B cell (primary cell): ENCODE measurements at regions not wholly inside any gene's neighbourhood (a gene's known extent, or its start where the extent isn't known, plus 50 kb on each side); places are given as distances from the start of the nearest gene placed in this dataset.

Source experiments
- ATAC-seq: fragments of 200-7000 bp; cut with Tn5 transposase; one replicate; pipeline ENCODE4 v1.10.0; 2021; ENCODE audit warnings: low read depth, mild to moderate bottlenecking, moderate number of reproducible peaks, moderate library complexity
- CTCF ChIA-PET: fragments of 350-600 bp; sonication (Branson Sonifier 250); formaldehyde crosslinking; loops from one replicate; lab custom pipeline; 2021; ENCODE audit warnings: antibody characterized with exemption, inconsistent platforms; lab: Charles Lee
- POLR2A ChIA-PET: fragments of 350-600 bp; sonication (Branson Sonifier 250); formaldehyde crosslinking; loops from one replicate; lab custom pipeline; 2021; ENCODE audit warnings: antibody characterized with exemption; lab: Charles Lee
- DNase-seq: peaks from one replicate; pipeline ENCODE4 v3.0.0; 2013
- H2AFZ ChIP-seq: 2 replicates; pipeline ENCODE4 v1.6.1; 2012; ENCODE audit warnings: mild to moderate bottlenecking, low read depth, low read length; ENCODE audit not compliant: insufficient read depth, poor library complexity, severe bottlenecking
- H3K27ac ChIP-seq, 2 donors: 1 replicate in 1 of 2; 2 replicates in 1 of 2; pipeline ENCODE4 v1.5.1; 2012 to 2013; ENCODE audit warnings: low read length in 2 of 2, mild to moderate bottlenecking in 2 of 2, moderate library complexity in 1 of 2
- H3K27me3 ChIP-seq, 4 experiments: fragments of 200-600 bp in 1 of 4; sonication (generic) in 1 of 4; replicated peaks in 1 of 4; 1 replicate in 2 of 4; 2 replicates in 2 of 4; pipeline versions ENCODE4 v1.6.1 to v1.7.0; 2013 to 2016; ENCODE audit warnings: low read length in 3 of 4, mild to moderate bottlenecking in 2 of 4, mixed read lengths in 1 of 4, moderate library complexity in 1 of 4; ENCODE audit not compliant: insufficient read depth in 4 of 4, control insufficient read depth in 3 of 4; ENCODE audit errors: control extremely low read depth in 1 of 4
- H3K36me3 ChIP-seq, 2 experiments: replicated peaks in 1 of 2; 1 replicate in 1 of 2; 2 replicates in 1 of 2; pipeline versions ENCODE4 v1.6.1 to v1.7.1; 2013; ENCODE audit warnings: low read length in 1 of 2; ENCODE audit not compliant: insufficient read depth in 2 of 2, control insufficient read depth in 1 of 2; ENCODE audit errors: control extremely low read depth in 1 of 2, extremely low read depth in 1 of 2
- H3K4me1 ChIP-seq, 2 donors: fragments of 200-600 bp in 1 of 2; sonication (generic) in 1 of 2; 1 replicate in 1 of 2; 2 replicates in 1 of 2; pipeline versions ENCODE4 v1.5.1 to v1.6.1; 2013 to 2017; ENCODE audit warnings: low read length in 2 of 2; ENCODE audit not compliant: control insufficient read depth in 2 of 2, insufficient read depth in 2 of 2
- H3K4me2 ChIP-seq: replicated peaks from 2 replicates; pipeline ENCODE3; 2012; ENCODE audit warnings: mild to moderate bottlenecking, low read depth, low read length; ENCODE audit not compliant: poor library complexity, severe bottlenecking
- H3K4me3 ChIP-seq, 5 experiments: fragments of 200-600 bp in 1 of 5; sonication (generic) in 1 of 5; 1 replicate in 3 of 5; 2 replicates in 2 of 5; pipeline versions ENCODE4 v1.5.1 to v1.7.0; 2011 to 2016; ENCODE audit warnings: low read length in 4 of 5, mild to moderate bottlenecking in 4 of 5, low read depth in 2 of 5, control low read depth in 1 of 5, moderate library complexity in 1 of 5; ENCODE audit not compliant: insufficient read depth in 1 of 5; ENCODE audit errors: control extremely low read depth in 1 of 5, extremely low read depth in 1 of 5
- H3K79me2 ChIP-seq: fragments of 200-600 bp; sonication (generic); one replicate; pipeline ENCODE4 v1.6.0; 2016; ENCODE audit warnings: low read length; ENCODE audit not compliant: control insufficient read depth, insufficient read depth
- H3K9ac ChIP-seq: fragments of 200-600 bp; sonication (generic); 2 replicates; pipeline ENCODE4 v1.6.1; 2017; ENCODE audit warnings: mild to moderate bottlenecking, low read length, moderate library complexity
- H3K9me3 ChIP-seq, 3 donors: one replicate each; pipeline versions ENCODE4 v1.6.1 to v1.7.1; 2013; ENCODE audit warnings: low read length in 2 of 3; ENCODE audit not compliant: control insufficient read depth in 2 of 3, insufficient read depth in 1 of 3; ENCODE audit errors: control extremely low read depth in 1 of 3
- H4K20me1 ChIP-seq: 2 replicates; pipeline ENCODE4 v1.6.0; 2012; ENCODE audit warnings: mild to moderate bottlenecking, low read length; ENCODE audit not compliant: insufficient read depth, control insufficient read depth, poor library complexity, severe bottlenecking
- H3K27ac Mint-ChIP-seq: one replicate; pipeline ENCODE4 v1.8.0; 2021; ENCODE audit warnings: mixed read lengths
- H3K27me3 Mint-ChIP-seq: one replicate; pipeline ENCODE4 v1.8.0; 2021; ENCODE audit warnings: mixed read lengths
- H3K4me1 Mint-ChIP-seq: one replicate; pipeline ENCODE4 v1.8.0; 2021; ENCODE audit warnings: mixed read lengths
- H3K4me3 Mint-ChIP-seq: one replicate; pipeline ENCODE4 v1.8.0; 2021; ENCODE audit warnings: mixed read lengths
- H3K9me3 Mint-ChIP-seq: one replicate; pipeline ENCODE4 v1.8.0; 2022; ENCODE audit warnings: mixed read lengths; ENCODE audit not compliant: insufficient read depth
- EZH2 ChIP-seq: IDR thresholded peaks from 2 replicates; pipeline ENCODE4 v1.6.1; 2012; ENCODE audit warnings: borderline replicate concordance, low read depth, mild to moderate bottlenecking, moderate library complexity, low read length; ENCODE audit not compliant: insufficient read depth, poor library complexity, severe bottlenecking
- WGBS: methylation state at CpG from one replicate; pipeline ENCODE4 v1.1.5; 2013; ENCODE audit warnings: missing lambda C conversion rate; ENCODE audit not compliant: insufficient coverage; 5-methylcytosine and 5-hydroxymethylcytosine counted together
- intact Hi-C: fragments of 100-400 bp; cut with micrococcal nuclease; formaldehyde crosslinking; loops from one replicate; pipeline ENCODE4 v1.10.0; 2022
- TF ChIP-seq, protein P1 (sequence below): fragments of 200-600 bp; IDR thresholded peaks from one replicate; pipeline ENCODE4 v1.8.0; 2022; ENCODE audit warnings: antibody characterized with exemption, mild to moderate bottlenecking

DNA sequence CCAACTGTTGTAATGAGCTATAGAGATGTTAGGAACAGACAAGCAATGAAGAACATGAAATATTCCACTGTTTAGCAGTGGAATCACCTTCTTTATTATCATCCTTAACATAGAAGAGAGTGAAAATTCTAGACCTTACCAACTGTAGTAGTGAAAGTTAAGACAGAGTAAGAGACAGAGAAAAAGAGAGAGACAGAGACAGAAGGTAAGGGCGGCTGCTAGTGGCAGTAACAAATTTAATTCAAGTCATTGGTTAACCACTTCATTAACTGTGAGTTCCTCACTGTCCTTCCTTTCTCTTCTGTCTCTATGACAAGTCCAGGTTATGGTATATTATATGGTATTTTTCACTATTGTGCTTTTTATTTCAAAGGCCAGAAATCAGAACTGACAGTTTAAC is 355.7 kb upstream of the ESRRG start:
- H3K9me3 Mint-ChIP-seq: no peaks in the 10 kb centered on the region

DNA sequence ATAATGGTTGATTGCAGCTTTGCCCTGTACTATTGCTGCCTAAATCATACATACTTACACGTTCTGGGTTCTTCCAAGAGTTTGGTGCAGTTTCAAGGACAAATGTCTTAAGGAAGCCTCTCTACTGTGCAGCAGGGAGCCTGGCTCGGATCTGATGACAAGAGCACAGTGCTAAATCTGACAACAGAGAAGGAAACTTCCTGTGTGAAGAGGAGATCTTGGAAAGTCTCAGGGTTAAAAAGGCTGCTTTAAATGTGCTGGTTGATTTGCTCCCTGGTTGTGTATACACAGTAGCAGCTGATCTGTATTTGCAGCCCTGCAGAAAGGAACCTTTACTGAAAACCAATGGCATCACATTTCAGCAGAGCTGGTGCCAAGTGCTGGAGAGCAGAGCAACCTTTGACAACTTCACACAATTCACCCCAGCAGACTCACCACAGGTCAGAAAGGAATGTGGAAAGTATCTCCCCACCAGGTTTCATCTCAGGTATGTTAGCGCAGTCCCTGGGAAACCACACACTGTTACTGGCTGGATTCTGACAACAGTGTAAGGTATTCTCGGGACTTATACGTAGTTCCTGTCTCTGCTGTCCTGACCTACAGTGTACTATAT is 355.0 kb upstream of the ESRRG start:
- H3K9ac ChIP-seq: no peak overlapping the region
- H3K27ac ChIP-seq: no peak overlapping the region
- ChIA-PET CTCF (no interaction called here), POLR2A (no interaction called here)
- H3K27ac Mint-ChIP-seq: no peak overlapping the region
- H3K27me3 Mint-ChIP-seq: no peaks in the 10 kb centered on the region
- intact Hi-C loops: no loop called here
- H4K20me1 ChIP-seq: no peaks in the 10 kb centered on the region
- no peaks in the 10 kb centered on the region for H3K9me3 Mint-ChIP-seq
- H3K9me3 ChIP-seq: no peaks in the 10 kb centered on the region
- no peaks in the 10 kb centered on the region for H3K4me1 ChIP-seq
- no peak for TF ChIP-seq EZH2
- TF ChIP-seq, protein P1, sequence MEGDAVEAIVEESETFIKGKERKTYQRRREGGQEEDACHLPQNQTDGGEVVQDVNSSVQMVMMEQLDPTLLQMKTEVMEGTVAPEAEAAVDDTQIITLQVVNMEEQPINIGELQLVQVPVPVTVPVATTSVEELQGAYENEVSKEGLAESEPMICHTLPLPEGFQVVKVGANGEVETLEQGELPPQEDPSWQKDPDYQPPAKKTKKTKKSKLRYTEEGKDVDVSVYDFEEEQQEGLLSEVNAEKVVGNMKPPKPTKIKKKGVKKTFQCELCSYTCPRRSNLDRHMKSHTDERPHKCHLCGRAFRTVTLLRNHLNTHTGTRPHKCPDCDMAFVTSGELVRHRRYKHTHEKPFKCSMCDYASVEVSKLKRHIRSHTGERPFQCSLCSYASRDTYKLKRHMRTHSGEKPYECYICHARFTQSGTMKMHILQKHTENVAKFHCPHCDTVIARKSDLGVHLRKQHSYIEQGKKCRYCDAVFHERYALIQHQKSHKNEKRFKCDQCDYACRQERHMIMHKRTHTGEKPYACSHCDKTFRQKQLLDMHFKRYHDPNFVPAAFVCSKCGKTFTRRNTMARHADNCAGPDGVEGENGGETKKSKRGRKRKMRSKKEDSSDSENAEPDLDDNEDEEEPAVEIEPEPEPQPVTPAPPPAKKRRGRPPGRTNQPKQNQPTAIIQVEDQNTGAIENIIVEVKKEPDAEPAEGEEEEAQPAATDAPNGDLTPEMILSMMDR: no peak
- no peaks in the 10 kb centered on the region for H3K36me3 ChIP-seq
- DNase-seq: no peak
- ATAC-seq: no peak
- no peak overlapping the region for H2AFZ ChIP-seq
- no peaks in the 10 kb centered on the region for H3K27me3 ChIP-seq
- H3K4me2 ChIP-seq: no peak overlapping the region
- no peaks in the 10 kb centered on the region for H3K79me2 ChIP-seq
- H3K4me1 Mint-ChIP-seq: no peaks in the 10 kb centered on the region
- WGBS: 44% methylated on average over 1 of the region's 5 CpGs
- no peak overlapping the region for H3K4me3 Mint-ChIP-seq
- no peak overlapping the region for H3K4me3 ChIP-seq

More for the DNA sequence above, 355.7 kb upstream of the ESRRG start:
- Histone ChIP-seq H3K9ac (no peak overlapping the region), H3K4me2 (no peak overlapping the region), H3K9me3 (no peaks in the 10 kb centered on the region), H2AFZ (no peak overlapping the region), H3K4me1 (no peaks in the 10 kb centered on the region), H3K79me2 (no peaks in the 10 kb centered on the region), H3K27me3 (no peaks in the 10 kb centered on the region), H4K20me1 (no peaks in the 10 kb centered on the region), H3K27ac (no peak overlapping the region), H3K4me3 (no peak overlapping the region), H3K36me3 (no peaks in the 10 kb centered on the region)
- no peak for TF ChIP-seq EZH2
- TF ChIP-seq, protein P1: no peak
- Mint-ChIP-seq H3K27me3 (no peaks in the 10 kb centered on the region), H3K4me1 (no peaks in the 10 kb centered on the region), H3K27ac (no peak overlapping the region), H3K4me3 (no peak overlapping the region)
- POLR2A ChIA-PET: no interaction called here
- intact Hi-C loops: no loop called here
- no peak for ATAC-seq
- CTCF ChIA-PET: no interaction called here
- no CpG with 5 or more reads among the region's 1 CpG for WGBS
- DNase-seq: no peak
